Tibial nerve (tissue), 4 donors: ENCODE measurements at regions not wholly inside any gene's neighbourhood (a gene's known extent, or its start where the extent isn't known, plus 50 kb on each side); places are given as distances from the start of the nearest gene placed in this dataset.

Experiments used
- DNase-seq, 2 donors: peaks; one replicate each; pipeline ENCODE4 v3.0.0-alpha.2; 2019; ENCODE audit warnings: low spot score in 2 of 2
- H3K27ac ChIP-seq, 4 donors: fragments of 200-600 bp; sonication (generic) in 3 of 4; one replicate each; pipeline ENCODE4 v1.5.1; 2017 to 2019; ENCODE audit warnings: mild to moderate bottlenecking in 1 of 4
- H3K27me3 ChIP-seq, 2 donors: fragments of 200-600 bp; sonication (generic) in 1 of 2; one replicate each; pipeline versions ENCODE4 v1.5.1 to v1.6.0; 2017 to 2019
- H3K36me3 ChIP-seq, 3 donors: fragments of 200-600 bp; sonication (generic); one replicate each; pipeline ENCODE4 v1.5.1; 2018 to 2019
- H3K4me1 ChIP-seq, 4 donors: fragments of 200-600 bp; sonication (generic) in 3 of 4; one replicate each; pipeline ENCODE4 v1.5.1; 2017 to 2019
- H3K4me3 ChIP-seq, 4 donors: fragments of 200-600 bp; sonication (generic) in 3 of 4; one replicate each; pipeline ENCODE4 v1.5.1; 2017 to 2019; ENCODE audit warnings: mild to moderate bottlenecking in 1 of 4, moderate library complexity in 1 of 4
- H3K9me3 ChIP-seq, 4 donors: fragments of 200-600 bp; sonication (generic) in 3 of 4; one replicate each; pipeline ENCODE4 v1.5.1; 2017 to 2019
- EP300 ChIP-seq, 2 donors: sonication (generic); formaldehyde crosslinking; IDR thresholded peaks; one replicate each; pipeline ENCODE4 v1.6.1; 2017; ENCODE audit warnings: antibody characterized with exemption in 2 of 2, mild to moderate bottlenecking in 1 of 2
- POLR2A ChIP-seq, 2 donors: fragments of 450-650 bp; IDR thresholded peaks; one replicate each; pipeline ENCODE4 v1.6.1; 2017; ENCODE audit warnings: antibody characterized with exemption in 2 of 2, mild to moderate bottlenecking in 2 of 2, moderate library complexity in 2 of 2
- WGBS, 2 donors: methylation state at CpG; one replicate each; pipeline ENCODE4 v1.1.5; 2018; 5-methylcytosine and 5-hydroxymethylcytosine counted together
- TF ChIP-seq, protein P1 (sequence below), 5 experiments: fragments of 200-600 bp in 3 of 5; fragments of 450-650 bp in 2 of 5; sonication (generic) in 3 of 5; IDR thresholded peaks; one replicate each; pipeline ENCODE4 v1.5.1; 2016 to 2019; ENCODE audit warnings: antibody characterized with exemption in 5 of 5, mild to moderate bottlenecking in 3 of 5, moderate library complexity in 2 of 5

DNA sequence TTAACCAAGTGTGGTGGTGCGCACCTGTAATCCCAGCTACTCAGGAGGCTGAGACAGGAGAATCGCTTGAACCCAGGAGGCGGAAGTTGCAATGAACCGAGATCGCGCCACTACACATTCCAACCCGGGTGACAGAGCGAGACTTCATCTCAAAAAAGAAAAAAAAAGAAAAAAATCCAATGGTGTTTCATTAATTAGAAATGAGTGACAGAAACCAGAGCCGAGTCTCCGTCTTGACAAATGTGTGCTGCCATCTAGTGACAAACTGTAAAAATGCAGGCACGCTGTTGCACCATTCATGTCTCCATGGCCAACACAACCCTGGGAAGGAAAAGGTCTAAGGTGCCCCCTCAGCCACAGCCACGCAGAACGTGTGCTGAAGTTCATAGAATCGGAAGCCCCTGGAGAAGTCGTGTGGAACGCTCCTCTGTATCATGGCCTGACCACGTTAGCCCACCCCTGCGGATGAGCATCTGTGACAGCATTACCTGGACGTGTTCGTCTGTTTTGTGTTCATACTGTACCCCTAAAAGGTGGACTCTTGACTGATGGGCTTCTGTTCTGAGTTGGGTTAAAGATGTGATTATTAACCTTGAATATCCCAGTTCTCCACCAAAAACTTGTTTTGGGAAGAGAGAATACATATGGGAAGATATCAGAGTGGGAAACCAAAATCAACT is 94.9 kb downstream of the LYZL2 start:
- H3K36me3 ChIP-seq, result no peaks in the 10 kb centered on the region

DNA sequence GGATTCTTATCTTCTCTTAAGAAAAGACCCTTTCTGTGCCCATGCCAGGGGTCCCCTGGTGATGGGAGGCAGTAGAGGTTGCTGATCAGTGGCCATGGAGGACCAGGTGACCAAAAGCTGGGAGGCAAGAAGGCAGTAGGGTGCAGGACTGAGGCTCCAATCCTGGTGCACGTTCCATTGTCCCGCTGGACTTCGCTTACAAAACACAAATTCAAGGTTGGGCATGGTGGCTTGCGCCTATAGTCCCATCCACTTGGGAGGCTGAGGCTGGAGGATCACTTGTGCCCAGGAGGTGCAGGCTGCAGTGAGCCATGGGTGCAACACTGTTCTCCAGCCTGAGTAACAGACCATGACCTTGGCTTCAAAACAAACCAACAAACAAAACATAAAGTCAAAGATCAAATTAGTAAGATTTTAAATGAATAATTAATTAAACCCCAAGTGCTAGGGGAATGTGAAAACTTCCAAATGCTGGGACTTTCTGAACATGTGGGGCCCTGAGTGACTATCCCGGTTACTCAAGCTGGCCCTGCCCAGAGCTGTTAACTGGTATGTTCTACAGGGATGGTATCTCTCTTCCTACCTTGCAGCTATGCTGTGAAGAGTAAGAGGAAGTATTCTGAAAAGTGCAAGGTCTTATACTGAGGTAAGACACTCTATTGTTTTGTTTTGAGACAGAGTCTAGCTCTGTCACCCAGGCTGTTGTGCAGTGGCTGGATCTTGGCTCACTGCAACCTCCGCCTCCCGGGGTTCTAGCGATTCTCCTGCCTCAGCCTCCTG is 97.6 kb downstream of the LYZL2 start:
- Histone ChIP-seq H3K36me3 (no peaks in the 10 kb centered on the region), H3K27me3 (no peaks in the 10 kb centered on the region), H3K27ac (no peak overlapping the region), H3K4me3 (no peak overlapping the region), H3K9me3 (no peaks in the 10 kb centered on the region), H3K4me1 (peaks cover 0 to 21% (median 4%) of the 10 kb centered on the region in 4 donors)
- no peak for DNase-seq
- TF ChIP-seq, protein P1, sequence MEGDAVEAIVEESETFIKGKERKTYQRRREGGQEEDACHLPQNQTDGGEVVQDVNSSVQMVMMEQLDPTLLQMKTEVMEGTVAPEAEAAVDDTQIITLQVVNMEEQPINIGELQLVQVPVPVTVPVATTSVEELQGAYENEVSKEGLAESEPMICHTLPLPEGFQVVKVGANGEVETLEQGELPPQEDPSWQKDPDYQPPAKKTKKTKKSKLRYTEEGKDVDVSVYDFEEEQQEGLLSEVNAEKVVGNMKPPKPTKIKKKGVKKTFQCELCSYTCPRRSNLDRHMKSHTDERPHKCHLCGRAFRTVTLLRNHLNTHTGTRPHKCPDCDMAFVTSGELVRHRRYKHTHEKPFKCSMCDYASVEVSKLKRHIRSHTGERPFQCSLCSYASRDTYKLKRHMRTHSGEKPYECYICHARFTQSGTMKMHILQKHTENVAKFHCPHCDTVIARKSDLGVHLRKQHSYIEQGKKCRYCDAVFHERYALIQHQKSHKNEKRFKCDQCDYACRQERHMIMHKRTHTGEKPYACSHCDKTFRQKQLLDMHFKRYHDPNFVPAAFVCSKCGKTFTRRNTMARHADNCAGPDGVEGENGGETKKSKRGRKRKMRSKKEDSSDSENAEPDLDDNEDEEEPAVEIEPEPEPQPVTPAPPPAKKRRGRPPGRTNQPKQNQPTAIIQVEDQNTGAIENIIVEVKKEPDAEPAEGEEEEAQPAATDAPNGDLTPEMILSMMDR (IDR thresholded peaks at IDR 0.05), result no peak
- TF ChIP-seq EP300 (IDR thresholded peaks at IDR 0.05) (no peak), POLR2A (IDR thresholded peaks at IDR 0.05) (no peak)
- 94 to 96% methylated on average over 8 of the region's 8 CpGs for WGBS, 2 donors

More for the DNA sequence above, 94.9 kb downstream of the LYZL2 start:
- Histone ChIP-seq H3K4me1 (peaks cover 0 to 24% (median 4%) of the 10 kb centered on the region in 4 donors), H3K27ac (no peak overlapping the region), H3K9me3 (no peaks in the 10 kb centered on the region), H3K27me3 (no peaks in the 10 kb centered on the region), H3K4me3 (no peak overlapping the region)
- DNase-seq, result peak; percentile 76 to 97
- WGBS, 2 donors, result 35% methylated on average over 20 of the region's 20 CpGs
- TF ChIP-seq, protein P1 (IDR thresholded peaks at IDR 0.05), result peak; percentile 84 to 90 (median 89)
- TF ChIP-seq EP300 (IDR thresholded peaks at IDR 0.05) (peak in 1 of 2 donors; percentile 48), POLR2A (IDR thresholded peaks at IDR 0.05) (no peak)

DNA sequence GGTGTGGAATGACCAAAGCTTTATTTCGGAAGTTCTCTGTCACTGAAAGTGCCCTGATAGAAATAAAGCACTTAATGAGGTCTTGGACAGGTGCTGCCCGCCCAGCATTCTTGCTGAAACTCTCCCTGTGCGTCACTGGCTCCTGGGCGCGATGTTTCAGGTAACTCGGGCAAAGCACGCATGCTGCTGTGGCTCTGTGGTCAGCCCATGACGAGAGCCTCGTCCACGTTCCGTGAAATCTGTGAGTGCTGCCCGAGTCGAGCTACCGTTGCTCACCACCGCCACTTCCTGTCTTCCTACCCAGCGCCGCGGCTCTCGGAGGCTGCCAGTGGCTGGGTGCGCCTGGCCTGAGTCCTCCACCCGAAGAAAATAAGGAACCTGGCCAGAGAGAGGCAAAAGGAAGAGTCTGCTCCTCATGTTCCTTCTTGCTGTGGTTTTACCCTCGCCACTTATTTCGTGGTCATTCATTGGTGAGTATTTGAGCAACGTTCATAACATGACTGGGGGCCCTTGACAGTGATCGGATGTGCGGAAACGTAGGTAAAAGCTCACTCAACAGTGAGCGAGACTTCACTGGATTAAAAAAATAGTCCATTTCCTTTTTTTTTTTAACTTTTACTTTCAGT is 95.5 kb downstream of the MAP3K8 start:
- WGBS, 2 donors, result 85 to 90% methylated on average over 28 of the region's 28 CpGs
- peak; percentile 36 to 47 for DNase-seq
- H3K9me3 ChIP-seq, result no peaks in the 10 kb centered on the region
- H3K4me3 ChIP-seq, result peak overlapping the region in 1 of 4 donors; percentile 19
- H3K27me3 ChIP-seq, result no peaks in the 10 kb centered on the region
- peaks cover 0 to 10% (median 2%) of the 10 kb centered on the region in 4 donors for H3K4me1 ChIP-seq
- H3K36me3 ChIP-seq, result no peaks in the 10 kb centered on the region
- peak in 1 of 2 donors; percentile 75 for TF ChIP-seq EP300 (IDR thresholded peaks at IDR 0.05)
- no peak for TF ChIP-seq POLR2A (IDR thresholded peaks at IDR 0.05)
- TF ChIP-seq, protein P1 (IDR thresholded peaks at IDR 0.05), result no peak
- H3K27ac ChIP-seq, result peak overlapping the region in 3 of 4 donors; percentile 36 to 77 (median 57)

DNA sequence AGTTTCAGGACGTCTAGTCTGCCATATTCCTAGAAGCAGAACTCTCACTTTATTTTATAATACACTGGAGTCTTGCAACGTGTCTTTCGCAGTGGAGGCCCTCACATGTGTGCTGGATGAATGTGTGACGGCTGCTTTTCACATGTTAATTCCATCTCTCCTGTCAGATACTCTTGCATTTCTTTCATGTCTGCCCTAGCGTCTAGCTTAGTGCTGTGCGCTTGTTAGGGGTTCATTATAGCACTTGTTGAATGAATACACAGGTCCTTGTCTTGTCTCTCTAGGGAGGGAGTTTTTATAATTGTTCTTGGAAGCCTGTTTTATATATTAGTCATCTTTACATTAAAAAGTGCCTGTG is 94.4 kb downstream of the MAP3K8 start:
- Histone ChIP-seq H3K36me3 (no peaks in the 10 kb centered on the region), H3K4me3 (no peak overlapping the region), H3K27ac (peak overlapping the region in 2 of 4 donors; percentile 57 to 77), H3K27me3 (no peaks in the 10 kb centered on the region), H3K9me3 (no peaks in the 10 kb centered on the region), H3K4me1 (peaks cover 0 to 8% (median 2%) of the 10 kb centered on the region in 4 donors)
- TF ChIP-seq EP300 (IDR thresholded peaks at IDR 0.05) (no peak), POLR2A (IDR thresholded peaks at IDR 0.05) (no peak)
- TF ChIP-seq, protein P1 (IDR thresholded peaks at IDR 0.05), result no peak
- DNase-seq, result no peak
- WGBS, 2 donors, result 77 to 78% methylated on average over 6 of the region's 6 CpGs
